IMR-90 (cell line): ENCODE measurements at regions not wholly inside any gene's neighbourhood (a gene's known extent, or its start where the extent isn't known, plus 50 kb on each side); places are given as distances from the start of the nearest gene placed in this dataset.

Source experiments
- ATAC-seq: fragments of 200-7000 bp; cut with Tn5 transposase; 2 replicates; pipeline ENCODE4 v1.9.1; 2020; ENCODE audit warnings: low read depth, mild to moderate bottlenecking, moderate library complexity
- BruUV-seq: library from RNA; stranded (reverse); fragments of 400-500 nt; replicated peaks from 2 replicates; lab custom pipeline; 2021; lab: Mats Ljungman, UMichigan
- CTCF ChIA-PET: fragments of 300-600 bp; formaldehyde crosslinking; extraction: SDS; loops from one replicate; lab custom pipeline; 2021; ENCODE audit warnings: antibody characterized with exemption; lab: Yijun Ruan, JAX
- POLR2A ChIA-PET: fragments of 300-600 bp; sonication (Branson Sonifier 250); formaldehyde crosslinking; loops from one replicate; lab custom pipeline; 2022; ENCODE audit warnings: antibody characterized with exemption; ENCODE audit not compliant: unreplicated experiment; lab: Charles Lee
- DNase-seq: peaks from one replicate; pipeline ENCODE4 v3.0.0; 2013
- H2AFZ ChIP-seq: replicated peaks from 2 replicates; pipeline ENCODE3; 2013; ENCODE audit warnings: low read length, mild to moderate bottlenecking; ENCODE audit not compliant: poor library complexity
- H2AK5ac ChIP-seq: 2 replicates; pipeline ENCODE4 v1.6.1; 2013; ENCODE audit warnings: low read depth, low read length, inconsistent platforms
- H2AK9ac ChIP-seq: replicated peaks from 2 replicates; pipeline ENCODE3; 2013; ENCODE audit warnings: mild to moderate bottlenecking, low read depth, low read length, moderate library complexity; ENCODE audit not compliant: poor library complexity
- H2BK120ac ChIP-seq: 2 replicates; pipeline ENCODE4 v1.6.1; 2013; ENCODE audit warnings: low read depth, low read length, inconsistent platforms
- H2BK15ac ChIP-seq: 3 replicates; pipeline ENCODE4 v1.6.1; 2013; ENCODE audit warnings: low read depth, low read length, inconsistent platforms
- H2BK20ac ChIP-seq: 2 replicates; pipeline ENCODE4 v1.6.1; 2013; ENCODE audit warnings: low read depth, mild to moderate bottlenecking, inconsistent platforms, low read length, moderate library complexity
- H2BK5ac ChIP-seq: 2 replicates; pipeline ENCODE4 v1.6.1; 2013; ENCODE audit warnings: mild to moderate bottlenecking, low read depth, low read length, inconsistent platforms; ENCODE audit not compliant: poor library complexity, severe bottlenecking
- H3K14ac ChIP-seq: replicated peaks from 2 replicates; pipeline ENCODE4 v1.6.1; 2013; ENCODE audit warnings: low read depth, low read length, inconsistent platforms
- H3K18ac ChIP-seq: 2 replicates; pipeline ENCODE4 v1.6.1; 2013; ENCODE audit warnings: low read depth, low read length, control low read depth
- H3K23ac ChIP-seq: 2 replicates; pipeline ENCODE4 v1.6.1; 2013; ENCODE audit warnings: low read depth, low read length, inconsistent platforms
- H3K27ac ChIP-seq: 2 replicates; pipeline ENCODE4 v1.5.1; 2013; ENCODE audit warnings: mild to moderate bottlenecking, control low read depth, low read length; ENCODE audit not compliant: insufficient read depth
- H3K27me3 ChIP-seq: 2 replicates; pipeline ENCODE4 v1.6.1; 2013; ENCODE audit warnings: low read length; ENCODE audit not compliant: control insufficient read depth, insufficient read depth
- H3K36me3 ChIP-seq: 2 replicates; pipeline ENCODE4 v1.6.1; 2013; ENCODE audit warnings: low read length, mixed read lengths; ENCODE audit not compliant: control insufficient read depth, insufficient read depth
- H3K4ac ChIP-seq: 2 replicates; pipeline ENCODE4 v1.6.1; 2013; ENCODE audit warnings: low read depth, low read length, inconsistent platforms
- H3K4me1 ChIP-seq: 2 replicates; pipeline ENCODE4 v1.6.1; 2013; ENCODE audit warnings: low read length, mixed read lengths; ENCODE audit not compliant: control insufficient read depth, insufficient read depth
- H3K4me2 ChIP-seq: 2 replicates; pipeline ENCODE4 v1.6.1; 2013; ENCODE audit warnings: low read depth, mild to moderate bottlenecking, control low read depth, low read length, moderate library complexity
- H3K4me3 ChIP-seq: 2 replicates; pipeline ENCODE4 v1.5.1; 2013; ENCODE audit warnings: low read depth, mild to moderate bottlenecking, control low read depth, low read length, moderate library complexity; ENCODE audit not compliant: insufficient read depth
- H3K56ac ChIP-seq: 2 replicates; pipeline ENCODE4 v1.6.1; 2013; ENCODE audit warnings: low read length, inconsistent platforms; ENCODE audit not compliant: insufficient read depth; ENCODE audit errors: extremely low read depth
- H3K79me1 ChIP-seq, 2 experiments: 2 replicates each; pipeline ENCODE4 v1.6.1; 2013; ENCODE audit warnings: low read length in 2 of 2, inconsistent platforms in 1 of 2, low read depth in 1 of 2
- H3K9ac ChIP-seq: 2 replicates; pipeline ENCODE4 v1.6.1; 2013; ENCODE audit warnings: low read depth, low read length, control low read depth
- H3K9me1 ChIP-seq: 2 replicates; pipeline ENCODE4 v1.6.1; 2013; ENCODE audit warnings: low read length, inconsistent platforms; ENCODE audit not compliant: insufficient read depth
- H3K9me3 ChIP-seq: 2 replicates; pipeline ENCODE4 v1.6.1; 2013; ENCODE audit warnings: low read length; ENCODE audit not compliant: control insufficient read depth, insufficient read depth
- H4K20me1 ChIP-seq: 2 replicates; pipeline ENCODE4 v1.6.1; 2013; ENCODE audit warnings: low read length, inconsistent platforms; ENCODE audit not compliant: insufficient read depth
- H4K5ac ChIP-seq: 2 replicates; pipeline ENCODE4 v1.6.1; 2013; ENCODE audit warnings: mild to moderate bottlenecking, low read depth, low read length, control low read depth
- H4K8ac ChIP-seq, 2 experiments: 2 replicates each; pipeline ENCODE4 v1.6.1; 2013; ENCODE audit warnings: low read depth in 2 of 2, low read length in 2 of 2, control low read depth in 1 of 2, inconsistent platforms in 1 of 2
- H4K91ac ChIP-seq: 2 replicates; pipeline ENCODE4 v1.6.1; 2013; ENCODE audit warnings: low read depth, low read length, inconsistent platforms; ENCODE audit not compliant: insufficient read depth
- BHLHE40 ChIP-seq: fragments of 150-350 bp; IDR thresholded peaks from 2 replicates; pipeline ENCODE4 v1.6.1; 2016; ENCODE audit warnings: mild to moderate bottlenecking, low read depth, low read length
- CEBPB ChIP-seq: IDR thresholded peaks from 2 replicates; pipeline ENCODE4 v1.6.1; 2012; ENCODE audit warnings: low read depth, low read length, improper control_type of control experiment
- CHD1 ChIP-seq: IDR thresholded peaks from 2 replicates; pipeline ENCODE4 v1.6.1; 2012; ENCODE audit warnings: low read depth, low read length, improper control_type of control experiment
- FOS ChIP-seq: fragments of 150-350 bp; IDR thresholded peaks from 2 replicates; pipeline ENCODE4 v1.6.1; 2016; ENCODE audit warnings: low read depth, low read length
- MAFK ChIP-seq: IDR thresholded peaks from 2 replicates; pipeline ENCODE4 v1.6.1; 2012; ENCODE audit warnings: low read depth, low read length, improper control_type of control experiment
- MAZ ChIP-seq: IDR thresholded peaks from 2 replicates; pipeline ENCODE4 v1.6.1; 2012; ENCODE audit warnings: low read depth, mild to moderate bottlenecking, low read length, improper control_type of control experiment, moderate library complexity, borderline replicate concordance
- MXI1 ChIP-seq: IDR thresholded peaks from 2 replicates; pipeline ENCODE4 v1.6.1; 2012; ENCODE audit warnings: low read depth, mild to moderate bottlenecking, low read length, moderate library complexity, borderline replicate concordance
- NFE2L2 ChIP-seq: fragments of 150-350 bp; IDR thresholded peaks from 2 replicates; pipeline ENCODE4 v1.6.1; 2016; ENCODE audit warnings: low read depth, mild to moderate bottlenecking, low read length
- POLR2A ChIP-seq: IDR thresholded peaks from 2 replicates; pipeline ENCODE4 v1.6.1; 2012; ENCODE audit warnings: mild to moderate bottlenecking, low read depth, low read length
- RAD21 ChIP-seq: IDR thresholded peaks from 2 replicates; pipeline ENCODE4 v1.6.1; 2012; ENCODE audit warnings: low read length, improper control_type of control experiment
- RCOR1 ChIP-seq: IDR thresholded peaks from 2 replicates; pipeline ENCODE4 v1.6.1; 2012; ENCODE audit warnings: mild to moderate bottlenecking, low read length, improper control_type of control experiment; ENCODE audit not compliant: insufficient replicate concordance
- RFX5 ChIP-seq: IDR thresholded peaks from 2 replicates; pipeline ENCODE4 v1.8.0; 2012; ENCODE audit warnings: low read depth, mild to moderate bottlenecking, low read length, moderate library complexity
- SMC3 ChIP-seq: fragments of 150-350 bp; IDR thresholded peaks from 2 replicates; pipeline ENCODE4 v1.6.1; 2016; ENCODE audit warnings: low read depth, mild to moderate bottlenecking, antibody characterized with exemption, low read length, moderate library complexity
- WGBS, 2 experiments: methylation state at CpG; one replicate each; pipeline versions ENCODE4 v1.1.5 to v1.1.7; 2013; ENCODE audit warnings: missing lambda C conversion rate in 2 of 2; ENCODE audit not compliant: insufficient read length in 1 of 2; ENCODE audit errors: extremely low coverage in 2 of 2; 5-methylcytosine and 5-hydroxymethylcytosine counted together
- dilution Hi-C: fragments of 300-500 bp; cut with HindIII; formaldehyde crosslinking; loops from one replicate; pipeline ENCODE4 v1.14.3; 2018; ENCODE audit warnings: low sequenced_read_pairs; ENCODE audit not compliant: unreplicated experiment
- in situ Hi-C: fragments of 300-500 bp; cut with MboI; formaldehyde crosslinking; loops from 3 replicates; pipeline ENCODE4 v1.14.3; 2019; ENCODE audit warnings: low sequenced_read_pairs, inconsistent platforms, mixed read lengths
- intact Hi-C: fragments of 100-400 bp; cut with micrococcal nuclease; formaldehyde crosslinking; loops from 2 replicates; pipeline ENCODE4 v1.10.0; 2022
- TF ChIP-seq, protein P1 (sequence below): conservative IDR thresholded peaks from 2 replicates; pipeline ENCODE4 v1.5.1; 2012; ENCODE audit warnings: mild to moderate bottlenecking, low read depth, low read length, improper control_type of control experiment
- TF ChIP-seq, protein P2 (sequence below): fragments of 150-350 bp; IDR thresholded peaks from 2 replicates; pipeline ENCODE4 v1.6.1; 2017; ENCODE audit warnings: mild to moderate bottlenecking, antibody characterized with exemption, low read length, low read depth
- TF ChIP-seq, protein P3 (sequence below): fragments of 150-350 bp; IDR thresholded peaks from 2 replicates; pipeline ENCODE4 v1.6.1; 2016; ENCODE audit warnings: low read depth, mild to moderate bottlenecking, low read length, moderate library complexity, borderline replicate concordance

DNA sequence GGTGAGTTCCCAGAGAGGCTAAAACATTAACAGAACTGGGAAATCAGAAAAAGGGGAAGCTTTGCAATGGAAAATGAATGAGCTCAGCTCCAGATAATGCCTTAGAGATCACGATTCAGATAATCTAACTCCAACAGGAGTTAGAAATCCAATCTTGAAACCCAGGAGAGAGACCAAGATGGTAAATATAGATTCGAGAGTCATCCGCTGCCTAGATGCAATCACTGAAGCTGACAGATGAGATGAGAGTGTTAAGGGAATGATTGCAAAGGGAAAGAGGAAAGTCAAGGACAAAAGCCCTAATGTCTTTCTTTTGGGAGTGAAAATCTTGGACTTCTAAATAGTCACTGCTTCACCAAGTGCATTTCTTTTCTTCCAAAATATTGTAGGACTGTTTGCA, 722.0 kb downstream of the EPHA4 start:
- H3K23ac ChIP-seq = no peak overlapping the region
- H3K27me3 ChIP-seq = no peaks in the 10 kb centered on the region
- no peak overlapping the region for H4K5ac ChIP-seq
- DNase-seq (no peak), ATAC-seq (no peak)
- no peak overlapping the region for H2AK9ac ChIP-seq
- 50% methylated on average over 2 of the region's 3 CpGs; no CpG with 5 or more reads in 1 of the 2 experiments for WGBS, 2 experiments
- no peak overlapping the region for H3K27ac ChIP-seq
- no peak overlapping the region for H2BK15ac ChIP-seq
- H2AFZ ChIP-seq = no peak overlapping the region
- no peaks in the 10 kb centered on the region for H3K36me3 ChIP-seq
- ChIA-PET POLR2A (no interaction called here), CTCF (no interaction called here)
- H3K79me1 ChIP-seq = no peaks in the 10 kb centered on the region
- H4K20me1 ChIP-seq = no peaks in the 10 kb centered on the region
- no peaks in the 10 kb centered on the region for H3K9me3 ChIP-seq
- no peak for TF ChIP-seq BHLHE40
- TF ChIP-seq MXI1 = no peak
- TF ChIP-seq, protein P1, sequence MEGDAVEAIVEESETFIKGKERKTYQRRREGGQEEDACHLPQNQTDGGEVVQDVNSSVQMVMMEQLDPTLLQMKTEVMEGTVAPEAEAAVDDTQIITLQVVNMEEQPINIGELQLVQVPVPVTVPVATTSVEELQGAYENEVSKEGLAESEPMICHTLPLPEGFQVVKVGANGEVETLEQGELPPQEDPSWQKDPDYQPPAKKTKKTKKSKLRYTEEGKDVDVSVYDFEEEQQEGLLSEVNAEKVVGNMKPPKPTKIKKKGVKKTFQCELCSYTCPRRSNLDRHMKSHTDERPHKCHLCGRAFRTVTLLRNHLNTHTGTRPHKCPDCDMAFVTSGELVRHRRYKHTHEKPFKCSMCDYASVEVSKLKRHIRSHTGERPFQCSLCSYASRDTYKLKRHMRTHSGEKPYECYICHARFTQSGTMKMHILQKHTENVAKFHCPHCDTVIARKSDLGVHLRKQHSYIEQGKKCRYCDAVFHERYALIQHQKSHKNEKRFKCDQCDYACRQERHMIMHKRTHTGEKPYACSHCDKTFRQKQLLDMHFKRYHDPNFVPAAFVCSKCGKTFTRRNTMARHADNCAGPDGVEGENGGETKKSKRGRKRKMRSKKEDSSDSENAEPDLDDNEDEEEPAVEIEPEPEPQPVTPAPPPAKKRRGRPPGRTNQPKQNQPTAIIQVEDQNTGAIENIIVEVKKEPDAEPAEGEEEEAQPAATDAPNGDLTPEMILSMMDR = no peak
- TF ChIP-seq, protein P2, sequence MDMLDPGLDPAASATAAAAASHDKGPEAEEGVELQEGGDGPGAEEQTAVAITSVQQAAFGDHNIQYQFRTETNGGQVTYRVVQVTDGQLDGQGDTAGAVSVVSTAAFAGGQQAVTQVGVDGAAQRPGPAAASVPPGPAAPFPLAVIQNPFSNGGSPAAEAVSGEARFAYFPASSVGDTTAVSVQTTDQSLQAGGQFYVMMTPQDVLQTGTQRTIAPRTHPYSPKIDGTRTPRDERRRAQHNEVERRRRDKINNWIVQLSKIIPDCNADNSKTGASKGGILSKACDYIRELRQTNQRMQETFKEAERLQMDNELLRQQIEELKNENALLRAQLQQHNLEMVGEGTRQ = no peak
- TF ChIP-seq RCOR1 = no peak
- TF ChIP-seq, protein P3, sequence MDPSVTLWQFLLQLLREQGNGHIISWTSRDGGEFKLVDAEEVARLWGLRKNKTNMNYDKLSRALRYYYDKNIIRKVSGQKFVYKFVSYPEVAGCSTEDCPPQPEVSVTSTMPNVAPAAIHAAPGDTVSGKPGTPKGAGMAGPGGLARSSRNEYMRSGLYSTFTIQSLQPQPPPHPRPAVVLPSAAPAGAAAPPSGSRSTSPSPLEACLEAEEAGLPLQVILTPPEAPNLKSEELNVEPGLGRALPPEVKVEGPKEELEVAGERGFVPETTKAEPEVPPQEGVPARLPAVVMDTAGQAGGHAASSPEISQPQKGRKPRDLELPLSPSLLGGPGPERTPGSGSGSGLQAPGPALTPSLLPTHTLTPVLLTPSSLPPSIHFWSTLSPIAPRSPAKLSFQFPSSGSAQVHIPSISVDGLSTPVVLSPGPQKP = no peak
- no peak for TF ChIP-seq RFX5
- TF ChIP-seq MAFK = no peak
- no peak for TF ChIP-seq RAD21
- TF ChIP-seq MAZ = no peak
- no peak for TF ChIP-seq FOS
- TF ChIP-seq POLR2A = no peak
- TF ChIP-seq SMC3 = no peak
- TF ChIP-seq CEBPB = no peak
- no peak for TF ChIP-seq NFE2L2
- TF ChIP-seq CHD1 = no peak
- no peak overlapping the region for H2BK120ac ChIP-seq
- no peak overlapping the region for H3K56ac ChIP-seq
- intact Hi-C loops (no loop called here), dilution Hi-C loops (no loop called here), in situ Hi-C loops (no loop called here)
- H3K4ac ChIP-seq = no peak overlapping the region
- H3K4me1 ChIP-seq = 0 out of 2 replicates have a peak, but pooled peaks cover 2% of the 10 kb centered on the region
- no peak overlapping the region for H4K91ac ChIP-seq
- H2AK5ac ChIP-seq = no peak overlapping the region
- no peak overlapping the region for H3K4me2 ChIP-seq
- H3K14ac ChIP-seq = no peak overlapping the region
- H2BK20ac ChIP-seq = no peak overlapping the region
- H2BK5ac ChIP-seq = no peak overlapping the region
- H3K18ac ChIP-seq = no peak overlapping the region
- no TSS peak for BruUV-seq
- H3K9me1 ChIP-seq = no peaks in the 10 kb centered on the region
- no peak overlapping the region for H3K4me3 ChIP-seq
- H4K8ac ChIP-seq = no peak overlapping the region
- H3K9ac ChIP-seq = no peak overlapping the region
